GM21423 (cell line): ENCODE measurements at regions not wholly inside any gene's neighbourhood (a gene's known extent, or its start where the extent isn't known, plus 50 kb on each side); places are given as distances from the start of the nearest gene placed in this dataset.

Experiments
- ATAC-seq: cut with Tn5 transposase; IDR thresholded peaks from one replicate; pipeline ENCODE4 v1.9.1; 2021; ENCODE audit warnings: mild to moderate bottlenecking, moderate library complexity; ENCODE audit not compliant: unreplicated experiment

GRCh38 chr7:124432009-124432578 lies 333.5 kb downstream of the GPR37 start:
- ATAC-seq, result no peak

GRCh38 chr7:124429923-124430322 lies 335.7 kb downstream of the GPR37 start:
- no peak for ATAC-seq

GRCh38 chr7:124428781-124429180 lies 336.8 kb downstream of the GPR37 start:
- no peak for ATAC-seq

GRCh38 chr7:124426621-124427020 lies 339.0 kb downstream of the GPR37 start:
- ATAC-seq, result no peak

GRCh38 chr7:124423863-124424262 lies 341.7 kb downstream of the GPR37 start:
- ATAC-seq, result no peak

GRCh38 chr7:124422081-124422480 lies 343.5 kb downstream of the GPR37 start:
- no peak for ATAC-seq

- ATAC-seq, result no peak
These were observed 345.2 kb downstream of the GPR37 start for GRCh38 chr7:124420367-124420766.

- no peak for ATAC-seq
These were observed 352.6 kb downstream of the GPR37 start for GRCh38 chr7:124413029-124413428.

GRCh38 chr7:124412531-124412930 lies 353.1 kb downstream of the GPR37 start:
- ATAC-seq, result no peak

GRCh38 chr7:124411796-124412195 lies 353.8 kb downstream of the GPR37 start:
- ATAC-seq, result no peak

- ATAC-seq, result no peak
These were observed 362.0 kb downstream of the GPR37 start for GRCh38 chr7:124403587-124403986.

GRCh38 chr7:124403112-124403511 lies 362.5 kb downstream of the GPR37 start:
- no peak for ATAC-seq

- ATAC-seq, result no peak
These were observed 365.7 kb downstream of the GPR37 start for GRCh38 chr7:124399941-124400340.

- no peak for ATAC-seq
These were observed 366.2 kb upstream of the TMEM229A start for GRCh38 chr7:124398937-124399552.

- no peak for ATAC-seq
These were observed 364.3 kb upstream of the TMEM229A start for GRCh38 chr7:124397134-124397533.

- no peak for ATAC-seq
These were observed 357.4 kb upstream of the TMEM229A start for GRCh38 chr7:124390301-124390700.

- ATAC-seq, result no peak
These were observed 355.9 kb upstream of the TMEM229A start for GRCh38 chr7:124388751-124389150.

GRCh38 chr7:124387056-124387455 lies 354.2 kb upstream of the TMEM229A start:
- ATAC-seq, result no peak

- ATAC-seq, result no peak
These were observed 346.4 kb upstream of the TMEM229A start for GRCh38 chr7:124379296-124379695.

GRCh38 chr7:124376111-124376510 lies 343.2 kb upstream of the TMEM229A start:
- no peak for ATAC-seq

GRCh38 chr7:124375391-124375790 lies 342.5 kb upstream of the TMEM229A start:
- ATAC-seq, result no peak

GRCh38 chr7:124369310-124369709 lies 336.4 kb upstream of the TMEM229A start:
- ATAC-seq, result no peak

GRCh38 chr7:124366118-124366517 lies 333.3 kb upstream of the TMEM229A start:
- no peak for ATAC-seq
